Tibial nerve (tissue), 4 donors: ENCODE measurements at regions not wholly inside any gene's neighbourhood (a gene's known extent, or its start where the extent isn't known, plus 50 kb on each side); places are given as distances from the start of the nearest gene placed in this dataset.

Source experiments
- DNase-seq, 2 donors: peaks; one replicate each; pipeline ENCODE4 v3.0.0-alpha.2; 2019; ENCODE audit warnings: low spot score in 2 of 2
- H3K27ac ChIP-seq, 4 donors: fragments of 200-600 bp; sonication (generic) in 3 of 4; one replicate each; pipeline ENCODE4 v1.5.1; 2017 to 2019; ENCODE audit warnings: mild to moderate bottlenecking in 1 of 4
- H3K27me3 ChIP-seq, 2 donors: fragments of 200-600 bp; sonication (generic) in 1 of 2; one replicate each; pipeline versions ENCODE4 v1.5.1 to v1.6.0; 2017 to 2019
- H3K36me3 ChIP-seq, 3 donors: fragments of 200-600 bp; sonication (generic); one replicate each; pipeline ENCODE4 v1.5.1; 2018 to 2019
- H3K4me1 ChIP-seq, 4 donors: fragments of 200-600 bp; sonication (generic) in 3 of 4; one replicate each; pipeline ENCODE4 v1.5.1; 2017 to 2019
- H3K4me3 ChIP-seq, 4 donors: fragments of 200-600 bp; sonication (generic) in 3 of 4; one replicate each; pipeline ENCODE4 v1.5.1; 2017 to 2019; ENCODE audit warnings: mild to moderate bottlenecking in 1 of 4, moderate library complexity in 1 of 4
- H3K9me3 ChIP-seq, 4 donors: fragments of 200-600 bp; sonication (generic) in 3 of 4; one replicate each; pipeline ENCODE4 v1.5.1; 2017 to 2019
- EP300 ChIP-seq, 2 donors: sonication (generic); formaldehyde crosslinking; IDR thresholded peaks; one replicate each; pipeline ENCODE4 v1.6.1; 2017; ENCODE audit warnings: antibody characterized with exemption in 2 of 2, mild to moderate bottlenecking in 1 of 2
- POLR2A ChIP-seq, 2 donors: fragments of 450-650 bp; IDR thresholded peaks; one replicate each; pipeline ENCODE4 v1.6.1; 2017; ENCODE audit warnings: antibody characterized with exemption in 2 of 2, mild to moderate bottlenecking in 2 of 2, moderate library complexity in 2 of 2
- WGBS, 2 donors: methylation state at CpG; one replicate each; pipeline ENCODE4 v1.1.5; 2018; 5-methylcytosine and 5-hydroxymethylcytosine counted together
- TF ChIP-seq, protein P1 (sequence below), 5 experiments: fragments of 200-600 bp in 3 of 5; fragments of 450-650 bp in 2 of 5; sonication (generic) in 3 of 5; IDR thresholded peaks; one replicate each; pipeline ENCODE4 v1.5.1; 2016 to 2019; ENCODE audit warnings: antibody characterized with exemption in 5 of 5, mild to moderate bottlenecking in 3 of 5, moderate library complexity in 2 of 5

DNA sequence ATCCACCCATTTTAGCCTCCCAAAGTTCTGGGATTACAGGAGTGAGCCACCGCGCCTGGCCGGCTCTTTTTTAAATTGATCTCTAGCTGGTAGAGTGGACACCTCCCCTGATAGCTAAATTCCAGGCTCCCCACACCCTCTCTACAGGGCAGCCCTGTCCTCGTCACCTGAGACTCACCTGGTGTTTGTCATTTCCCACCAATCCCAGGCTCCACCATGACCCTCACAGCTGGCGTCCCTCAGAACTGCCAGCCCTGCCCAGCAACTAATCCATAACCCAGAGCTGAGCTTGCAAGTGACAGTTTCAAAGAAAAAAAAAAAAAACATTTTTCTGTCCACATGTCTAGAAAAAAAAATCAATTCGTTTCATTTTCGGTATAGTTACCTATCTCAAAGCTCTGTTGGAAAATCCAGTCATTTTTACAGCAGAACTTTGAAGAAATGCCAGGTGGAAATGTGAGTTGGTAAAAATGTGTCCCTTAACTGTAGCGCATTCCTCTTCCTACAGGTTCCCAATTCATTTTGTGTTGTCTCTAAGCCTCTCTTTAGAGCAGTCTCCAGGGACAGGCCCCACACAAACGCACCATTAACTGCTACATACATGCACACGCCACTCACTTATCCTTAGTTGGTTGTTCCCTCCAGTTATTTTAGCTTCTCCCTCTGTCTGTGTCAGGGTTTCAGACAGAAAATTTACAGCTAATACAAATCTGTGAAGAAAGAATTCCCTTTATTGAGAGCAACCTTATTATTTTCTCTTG lies 294.7 kb downstream of the FBXO15 start:
- no peaks in the 10 kb centered on the region for H3K27me3 ChIP-seq
- H3K36me3 ChIP-seq, result no peaks in the 10 kb centered on the region
- no peak for DNase-seq
- 77 to 78% methylated on average over 10 of the region's 10 CpGs for WGBS, 2 donors
- peaks cover 0 to 12% (median 1%) of the 10 kb centered on the region in 4 donors for H3K4me1 ChIP-seq
- TF ChIP-seq, protein P1, sequence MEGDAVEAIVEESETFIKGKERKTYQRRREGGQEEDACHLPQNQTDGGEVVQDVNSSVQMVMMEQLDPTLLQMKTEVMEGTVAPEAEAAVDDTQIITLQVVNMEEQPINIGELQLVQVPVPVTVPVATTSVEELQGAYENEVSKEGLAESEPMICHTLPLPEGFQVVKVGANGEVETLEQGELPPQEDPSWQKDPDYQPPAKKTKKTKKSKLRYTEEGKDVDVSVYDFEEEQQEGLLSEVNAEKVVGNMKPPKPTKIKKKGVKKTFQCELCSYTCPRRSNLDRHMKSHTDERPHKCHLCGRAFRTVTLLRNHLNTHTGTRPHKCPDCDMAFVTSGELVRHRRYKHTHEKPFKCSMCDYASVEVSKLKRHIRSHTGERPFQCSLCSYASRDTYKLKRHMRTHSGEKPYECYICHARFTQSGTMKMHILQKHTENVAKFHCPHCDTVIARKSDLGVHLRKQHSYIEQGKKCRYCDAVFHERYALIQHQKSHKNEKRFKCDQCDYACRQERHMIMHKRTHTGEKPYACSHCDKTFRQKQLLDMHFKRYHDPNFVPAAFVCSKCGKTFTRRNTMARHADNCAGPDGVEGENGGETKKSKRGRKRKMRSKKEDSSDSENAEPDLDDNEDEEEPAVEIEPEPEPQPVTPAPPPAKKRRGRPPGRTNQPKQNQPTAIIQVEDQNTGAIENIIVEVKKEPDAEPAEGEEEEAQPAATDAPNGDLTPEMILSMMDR (IDR thresholded peaks at IDR 0.05), result no peak
- no peak overlapping the region for H3K4me3 ChIP-seq
- no peak overlapping the region for H3K27ac ChIP-seq
- H3K9me3 ChIP-seq, result no peaks in the 10 kb centered on the region

DNA sequence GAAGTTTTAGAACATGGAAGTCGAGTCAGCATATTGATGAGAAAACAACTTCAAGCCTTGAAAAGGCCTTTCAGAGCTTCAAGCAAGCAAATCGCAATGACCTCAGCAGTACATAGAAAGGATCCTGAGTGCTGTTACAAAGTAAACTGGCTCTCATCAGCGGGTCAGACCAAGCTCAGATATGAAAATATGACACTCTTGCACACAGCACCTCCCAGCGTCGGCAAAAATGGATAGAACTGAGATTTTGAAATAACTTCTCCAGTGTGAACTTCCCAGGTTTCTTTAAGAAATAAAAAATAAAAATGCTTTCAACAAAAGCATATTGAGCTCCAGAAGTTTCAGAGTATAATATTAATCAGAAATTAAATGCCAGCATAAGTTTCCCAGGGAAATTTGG lies 296.9 kb downstream of the FBXO15 start:
- 67 to 68% methylated on average over 5 of the region's 5 CpGs for WGBS, 2 donors
- H3K27ac ChIP-seq, result no peak overlapping the region
- no peaks in the 10 kb centered on the region for H3K27me3 ChIP-seq
- H3K36me3 ChIP-seq, result no peaks in the 10 kb centered on the region
- H3K9me3 ChIP-seq, result no peaks in the 10 kb centered on the region
- H3K4me3 ChIP-seq, result no peak overlapping the region
- H3K4me1 ChIP-seq, result peaks cover 0 to 14% (median 1%) of the 10 kb centered on the region in 4 donors
- TF ChIP-seq EP300 (IDR thresholded peaks at IDR 0.05) (no peak), POLR2A (IDR thresholded peaks at IDR 0.05) (no peak)
- TF ChIP-seq, protein P1 (IDR thresholded peaks at IDR 0.05), result no peak
- DNase-seq, result no peak

DNA sequence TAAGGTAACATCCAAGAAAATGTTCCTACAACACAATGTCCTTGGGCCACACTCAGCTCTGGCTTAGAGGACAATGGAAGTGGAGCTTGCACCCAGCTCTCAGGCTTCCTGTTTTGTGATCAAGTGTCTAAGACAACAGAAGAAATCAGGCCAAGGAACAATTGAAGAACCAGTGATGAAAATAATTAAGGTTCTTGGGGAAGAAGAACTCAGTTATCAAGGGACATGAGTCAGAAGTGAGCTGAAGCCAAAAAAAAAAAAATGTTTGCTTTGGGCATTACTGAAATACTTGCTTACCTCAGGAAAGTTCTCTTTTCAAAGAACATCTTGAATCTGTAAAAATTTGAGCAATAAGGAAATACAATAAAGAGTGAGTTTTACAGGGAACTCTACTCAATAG lies 299.0 kb downstream of the FBXO15 start:
- peak in 1 of 2 donors; percentile 15 for DNase-seq
- peak; percentile 34 to 68 for TF ChIP-seq EP300 (IDR thresholded peaks at IDR 0.05)
- TF ChIP-seq POLR2A (IDR thresholded peaks at IDR 0.05), result no peak
- H3K36me3 ChIP-seq, result no peaks in the 10 kb centered on the region
- no peaks in the 10 kb centered on the region for H3K9me3 ChIP-seq
- H3K27me3 ChIP-seq, result no peaks in the 10 kb centered on the region
- peak overlapping the region in 2 of 4 donors; percentile 70 to 73 for H3K27ac ChIP-seq
- H3K4me3 ChIP-seq, result no peak overlapping the region
- H3K4me1 ChIP-seq, result peaks cover 0 to 14% (median 1%) of the 10 kb centered on the region in 4 donors

DNA sequence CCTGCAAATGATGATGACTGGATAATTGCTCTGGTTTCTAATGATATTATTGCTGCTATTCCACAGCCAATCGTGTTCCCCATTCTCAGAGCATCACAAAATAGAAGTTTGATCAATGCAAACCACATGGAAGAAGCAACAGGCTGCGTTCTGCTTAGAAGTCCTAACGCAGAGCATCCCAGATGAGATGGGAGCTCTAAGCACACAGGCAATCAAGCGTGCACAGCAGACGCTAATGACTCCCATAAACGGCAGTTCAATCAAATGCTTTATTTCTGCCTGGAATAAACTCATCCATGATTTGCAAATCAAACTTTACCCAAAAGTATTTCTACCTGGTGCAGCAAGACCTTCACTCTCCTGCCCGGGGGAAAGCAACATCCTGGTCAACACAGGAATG lies 304.2 kb downstream of the FBXO15 start:
- Histone ChIP-seq H3K27ac (no peak overlapping the region), H3K9me3 (no peaks in the 10 kb centered on the region), H3K36me3 (no peaks in the 10 kb centered on the region), H3K4me3 (no peak overlapping the region), H3K27me3 (no peaks in the 10 kb centered on the region), H3K4me1 (peaks cover 0 to 12% (median 0%) of the 10 kb centered on the region in 4 donors)
- TF ChIP-seq EP300 (IDR thresholded peaks at IDR 0.05) (no peak), POLR2A (IDR thresholded peaks at IDR 0.05) (no peak)
- TF ChIP-seq, protein P1 (IDR thresholded peaks at IDR 0.05), result no peak
- WGBS, 2 donors, result 56 to 64% methylated on average over 7 of the region's 7 CpGs
- DNase-seq, result no peak

DNA sequence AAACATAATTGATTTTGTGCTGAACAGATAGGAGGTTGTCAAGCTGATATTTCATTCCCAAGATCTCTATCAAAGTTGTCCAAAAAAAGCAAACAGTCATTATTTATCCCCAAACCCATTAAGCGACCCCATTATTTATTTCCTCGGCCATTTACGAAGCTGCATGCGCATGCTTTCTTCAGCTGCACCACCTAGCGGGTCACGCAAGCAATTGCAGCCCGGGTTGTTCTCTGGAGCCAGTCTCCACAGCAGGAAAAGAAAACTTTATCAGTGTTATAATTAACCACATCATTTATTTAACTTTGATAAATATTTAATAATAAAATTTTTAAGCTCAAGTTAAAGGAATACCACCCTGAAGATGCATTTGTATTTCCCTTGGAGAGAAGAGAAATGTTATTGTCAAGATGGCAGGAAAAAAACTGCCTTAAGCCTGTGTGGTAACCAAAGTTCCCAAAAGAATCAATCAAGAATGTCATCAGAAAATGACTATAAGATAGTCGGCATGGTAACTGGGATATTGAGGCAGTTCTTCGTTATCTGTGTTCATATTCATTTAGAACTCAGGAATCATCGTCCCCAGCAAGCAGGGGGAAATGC lies 304.7 kb downstream of the FBXO15 start:
- Histone ChIP-seq H3K4me3 (peak overlapping the region in 1 of 4 donors; percentile 23), H3K27me3 (no peaks in the 10 kb centered on the region), H3K36me3 (no peaks in the 10 kb centered on the region), H3K4me1 (peaks cover 0 to 8% (median 0%) of the 10 kb centered on the region in 4 donors), H3K27ac (no peak overlapping the region), H3K9me3 (no peaks in the 10 kb centered on the region)
- peak; percentile 30 to 66 for DNase-seq
- TF ChIP-seq, protein P1 (IDR thresholded peaks at IDR 0.05), result peak; percentile 63 to 97 (median 90)
- no peak for TF ChIP-seq EP300 (IDR thresholded peaks at IDR 0.05)
- 17 to 18% methylated on average over 10 of the region's 10 CpGs for WGBS, 2 donors
